ENCODE measurements at regions not wholly inside any gene's neighbourhood (a gene's known extent, or its start where the extent isn't known, plus 50 kb on each side); places are given as distances from the start of the nearest gene placed in this dataset.

- no peaks in the 10 kb centered on the region for H3K4me1 Mint-ChIP-seq
- Histone ChIP-seq H3K27ac (ENCODE audit: low read length in 2 of 2) (no peak overlapping the region), H3K4me1 (ENCODE audit: control insufficient read depth in 2 of 2, insufficient read depth in 2 of 2, low read length in 2 of 2) (no peaks in the 10 kb centered on the region), H3K9ac (ENCODE audit: low read length) (no peak overlapping the region), H3K79me2 (ENCODE audit: control insufficient read depth, insufficient read depth, low read length) (no peaks in the 10 kb centered on the region), H2AFZ (ENCODE audit: insufficient read depth, low read depth, low read length, poor library complexity, severe bottlenecking) (no peak overlapping the region), H3K36me3 (replicated peaks in 1 of 2; ENCODE audit: control extremely low read depth in 1 of 2, control insufficient read depth in 1 of 2, extremely low read depth in 1 of 2, insufficient read depth in 2 of 2, low read length in 1 of 2) (no peaks in the 10 kb centered on the region), H3K9me3 (ENCODE audit: control extremely low read depth in 1 of 3, control insufficient read depth in 2 of 3, insufficient read depth in 1 of 3, low read length in 2 of 3) (no peaks in the 10 kb centered on the region), H3K27me3 (replicated peaks in 1 of 4; ENCODE audit: control extremely low read depth in 1 of 4, control insufficient read depth in 3 of 4, insufficient read depth in 4 of 4, low read length in 3 of 4) (no peaks in the 10 kb centered on the region), H3K4me2 (replicated peaks; ENCODE audit: low read depth, low read length, poor library complexity, severe bottlenecking) (no peak overlapping the region), H4K20me1 (ENCODE audit: control insufficient read depth, insufficient read depth, low read length, poor library complexity, severe bottlenecking) (no peaks in the 10 kb centered on the region), H3K4me3 (ENCODE audit: control extremely low read depth in 1 of 5, extremely low read depth in 1 of 5, insufficient read depth in 1 of 5, low read depth in 2 of 5, low read length in 4 of 5) (no peak overlapping the region)
- DNase-seq (no peak), ATAC-seq (ENCODE audit: low read depth) (no peak)
- H3K4me3 Mint-ChIP-seq: no peak overlapping the region
- no peaks in the 10 kb centered on the region for H3K27me3 Mint-ChIP-seq
- WGBS (ENCODE audit: insufficient coverage): no CpG with 5 or more reads among the region's 1 CpG
- H3K27ac Mint-ChIP-seq: no peak overlapping the region
- ChIA-PET POLR2A (no interaction called here), CTCF (no interaction called here)
- TF ChIP-seq EZH2 (IDR thresholded peaks at IDR 0.05; ENCODE audit: borderline replicate concordance, insufficient read depth, low read depth, low read length, poor library complexity, severe bottlenecking) (no peak), CTCF (IDR thresholded peaks at IDR 0.05) (no peak)
- intact Hi-C loops (cut with micrococcal nuclease): no loop called here
- no peaks in the 10 kb centered on the region for H3K9me3 Mint-ChIP-seq (ENCODE audit: insufficient read depth)
These were observed 203.9 kb upstream of the CHRM2 start for GRCh38 chr7:136664537-136664936.

GRCh38 chr7:136657482-136657921 is 210.9 kb upstream of the CHRM2 start:
- Mint-ChIP-seq H3K4me3 (no peak overlapping the region), H3K27ac (no peak overlapping the region), H3K4me1 (no peaks in the 10 kb centered on the region), H3K9me3 (ENCODE audit: insufficient read depth) (no peaks in the 10 kb centered on the region), H3K27me3 (no peaks in the 10 kb centered on the region)
- Histone ChIP-seq H2AFZ (ENCODE audit: insufficient read depth, low read depth, low read length, poor library complexity, severe bottlenecking) (no peak overlapping the region), H3K36me3 (replicated peaks in 1 of 2; ENCODE audit: control extremely low read depth in 1 of 2, control insufficient read depth in 1 of 2, extremely low read depth in 1 of 2, insufficient read depth in 2 of 2, low read length in 1 of 2) (no peaks in the 10 kb centered on the region), H3K9me3 (ENCODE audit: control extremely low read depth in 1 of 3, control insufficient read depth in 2 of 3, insufficient read depth in 1 of 3, low read length in 2 of 3) (no peaks in the 10 kb centered on the region), H4K20me1 (ENCODE audit: control insufficient read depth, insufficient read depth, low read length, poor library complexity, severe bottlenecking) (no peaks in the 10 kb centered on the region), H3K4me3 (ENCODE audit: control extremely low read depth in 1 of 5, extremely low read depth in 1 of 5, insufficient read depth in 1 of 5, low read depth in 2 of 5, low read length in 4 of 5) (no peak overlapping the region), H3K79me2 (ENCODE audit: control insufficient read depth, insufficient read depth, low read length) (no peaks in the 10 kb centered on the region), H3K9ac (ENCODE audit: low read length) (no peak overlapping the region), H3K27ac (ENCODE audit: low read length in 2 of 2) (no peak overlapping the region), H3K4me2 (replicated peaks; ENCODE audit: low read depth, low read length, poor library complexity, severe bottlenecking) (no peak overlapping the region), H3K27me3 (replicated peaks in 1 of 4; ENCODE audit: control extremely low read depth in 1 of 4, control insufficient read depth in 3 of 4, insufficient read depth in 4 of 4, low read length in 3 of 4) (no peaks in the 10 kb centered on the region), H3K4me1 (ENCODE audit: control insufficient read depth in 2 of 2, insufficient read depth in 2 of 2, low read length in 2 of 2) (no peaks in the 10 kb centered on the region)
- intact Hi-C loops (cut with micrococcal nuclease): no loop called here
- DNase-seq (no peak), ATAC-seq (ENCODE audit: low read depth) (no peak)
- ChIA-PET CTCF (no interaction called here), POLR2A (no interaction called here)
- WGBS (ENCODE audit: insufficient coverage): no CpG with 5 or more reads among the region's 2 CpGs
- TF ChIP-seq EZH2 (IDR thresholded peaks at IDR 0.05; ENCODE audit: borderline replicate concordance, insufficient read depth, low read depth, low read length, poor library complexity, severe bottlenecking) (no peak), CTCF (IDR thresholded peaks at IDR 0.05) (no peak)

All from B cell (primary cell).